ENCODE measurements at regions not wholly inside any gene's neighbourhood (a gene's known extent, or its start where the extent isn't known, plus 50 kb on each side); places are given as distances from the start of the nearest gene placed in this dataset.

GRCh38 chr10:56785292-56785691 is 424.2 kb upstream of the ZWINT start:
- ATAC-seq (no peak), FAIRE-seq (no peak), DNase-seq (ENCODE audit: low read depth, low spot score) (no peak)
- TF ChIP-seq POLR2AphosphoS5 (IDR thresholded peaks at IDR 0.05; ENCODE audit: low read length) (no peak), YY1 (IDR thresholded peaks at IDR 0.05; ENCODE audit: low read depth, low read length) (no peak)
- no peaks in the 10 kb centered on the region for H3K27me3 ChIP-seq (replicated peaks in 1 of 2; ENCODE audit: control insufficient read depth in 2 of 2, insufficient read depth in 2 of 2, low read length in 1 of 2)
- no peak overlapping the region for H3K4me3 ChIP-seq
- H2AFZ ChIP-seq (ENCODE audit: control insufficient read depth, low read depth, low read length): no peak overlapping the region
- SMC1A ChIA-PET (ENCODE audit: uncharacterized antibody, unreplicated experiment): interaction anchor here (0.9 kb wide), 1 partner anchor 14 kb away, joined by 3 read pairs; no protein-coding TSS in a partner anchor
- in situ Hi-C loops (cut with MboI) (no loop called here), intact Hi-C loops (cut with micrococcal nuclease; ENCODE audit: unreplicated experiment) (no loop called here)
- WGBS (ENCODE audit: insufficient coverage, insufficient replicate concordance, low lambda C conversion rate, missing lambda C conversion rate): 11% methylated on average over 3 of the region's 3 CpGs
- no TSS peak for BruUV-seq (replicated peaks)
- POLR2A ChIA-PET: no interaction called here
- H4K20me1 ChIP-seq (ENCODE audit: control insufficient read depth, insufficient read depth): no peaks in the 10 kb centered on the region
- H3K9me3 ChIP-seq (replicated peaks; ENCODE audit: control insufficient read depth, insufficient read depth, low read length): no peaks in the 10 kb centered on the region
- no peak overlapping the region for H3K27ac ChIP-seq (ENCODE audit: control insufficient read depth, insufficient read depth)
- RAD21 ChIA-PET (ENCODE audit: unreplicated experiment): no interaction called here
- no peak overlapping the region for H3K9ac ChIP-seq (ENCODE audit: control insufficient read depth, insufficient read depth, low read length)
- no peaks in the 10 kb centered on the region for H3K79me2 ChIP-seq (ENCODE audit: control insufficient read depth, insufficient read depth, low read length)
- no peaks in the 10 kb centered on the region for H3K36me3 ChIP-seq (ENCODE audit: control insufficient read depth in 2 of 2, insufficient read depth in 2 of 2, low read length in 1 of 2)
- no peak overlapping the region for H3K4me2 ChIP-seq (ENCODE audit: control insufficient read depth, insufficient read depth)
- no peaks in the 10 kb centered on the region for H3K4me1 ChIP-seq (ENCODE audit: control insufficient read depth, insufficient read depth, low read length)
- CTCF ChIA-PET: interaction anchor here (0.6 kb wide), 1 partner anchor 322 kb away, joined by 5 read pairs; no protein-coding TSS in a partner anchor

- in situ Hi-C loops (cut with MboI) (no loop called here), intact Hi-C loops (cut with micrococcal nuclease; ENCODE audit: unreplicated experiment) (no loop called here)
- BruUV-seq (replicated peaks): no TSS peak
- H4K20me1 ChIP-seq (ENCODE audit: control insufficient read depth, insufficient read depth): no peaks in the 10 kb centered on the region
- 2% methylated on average over 4 of the region's 4 CpGs for WGBS (ENCODE audit: insufficient coverage, insufficient replicate concordance, low lambda C conversion rate, missing lambda C conversion rate)
- FAIRE-seq (no peak), ATAC-seq (no peak), DNase-seq (ENCODE audit: low read depth, low spot score) (no peak)
- ChIA-PET POLR2A (no interaction called here), RAD21 (ENCODE audit: unreplicated experiment) (no interaction called here), CTCF (no interaction called here), SMC1A (ENCODE audit: uncharacterized antibody, unreplicated experiment) (no interaction called here)
- H3K79me2 ChIP-seq (ENCODE audit: control insufficient read depth, insufficient read depth, low read length): no peaks in the 10 kb centered on the region
- no peaks in the 10 kb centered on the region for H3K36me3 ChIP-seq (ENCODE audit: control insufficient read depth in 2 of 2, insufficient read depth in 2 of 2, low read length in 1 of 2)
- H3K27ac ChIP-seq (ENCODE audit: control insufficient read depth, insufficient read depth): no peak overlapping the region
- H3K4me2 ChIP-seq (ENCODE audit: control insufficient read depth, insufficient read depth): no peak overlapping the region
- no peaks in the 10 kb centered on the region for H3K4me1 ChIP-seq (ENCODE audit: control insufficient read depth, insufficient read depth, low read length)
- H3K9me3 ChIP-seq (replicated peaks; ENCODE audit: control insufficient read depth, insufficient read depth, low read length): no peaks in the 10 kb centered on the region
- no peak overlapping the region for H3K4me3 ChIP-seq
- TF ChIP-seq, protein P1, sequence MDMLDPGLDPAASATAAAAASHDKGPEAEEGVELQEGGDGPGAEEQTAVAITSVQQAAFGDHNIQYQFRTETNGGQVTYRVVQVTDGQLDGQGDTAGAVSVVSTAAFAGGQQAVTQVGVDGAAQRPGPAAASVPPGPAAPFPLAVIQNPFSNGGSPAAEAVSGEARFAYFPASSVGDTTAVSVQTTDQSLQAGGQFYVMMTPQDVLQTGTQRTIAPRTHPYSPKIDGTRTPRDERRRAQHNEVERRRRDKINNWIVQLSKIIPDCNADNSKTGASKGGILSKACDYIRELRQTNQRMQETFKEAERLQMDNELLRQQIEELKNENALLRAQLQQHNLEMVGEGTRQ (IDR thresholded peaks at IDR 0.05; ENCODE audit: borderline replicate concordance, low read depth, low read length): no peak
- TF ChIP-seq CREB1 (IDR thresholded peaks at IDR 0.05; ENCODE audit: low read depth) (no peak), CTCF (IDR thresholded peaks at IDR 0.05 in 2 of 3, conservative IDR thresholded peaks at IDR 0.05 in 1 of 3; ENCODE audit: control insufficient read depth in 2 of 3, extremely low read depth in 1 of 3, insufficient read depth in 1 of 3, low read depth in 3 of 3, low read length in 3 of 3) (no peak)
- H3K27me3 ChIP-seq (replicated peaks in 1 of 2; ENCODE audit: control insufficient read depth in 2 of 2, insufficient read depth in 2 of 2, low read length in 1 of 2): no peaks in the 10 kb centered on the region
- no peak overlapping the region for H3K9ac ChIP-seq (ENCODE audit: control insufficient read depth, insufficient read depth, low read length)
- no peak overlapping the region for H2AFZ ChIP-seq (ENCODE audit: control insufficient read depth, low read depth, low read length)
Measured at GRCh38 chr10:56782503-56782902, 421.4 kb upstream of the ZWINT start.

All from GM12878 (cell line).